Fibroblast of lung (primary cell): ENCODE measurements at regions not wholly inside any gene's neighbourhood (a gene's known extent, or its start where the extent isn't known, plus 50 kb on each side); places are given as distances from the start of the nearest gene placed in this dataset.

Experiments
- EZH2 ChIP-seq: IDR thresholded peaks from 2 replicates; pipeline ENCODE4 v1.5.1; 2012; ENCODE audit warnings: low read length, control low read depth, mild to moderate bottlenecking; ENCODE audit errors: missing control alignments
- TF ChIP-seq, protein P1 (sequence below), 2 donors: IDR thresholded peaks in 1 of 2; conservative IDR thresholded peaks in 1 of 2; 1 replicate in 1 of 2; 2 replicates in 1 of 2; pipeline ENCODE4 v1.5.1; 2011 to 2012; ENCODE audit warnings: low read length in 2 of 2, control low read depth in 1 of 2, inconsistent platforms in 1 of 2, low read depth in 1 of 2, mild to moderate bottlenecking in 1 of 2

DNA sequence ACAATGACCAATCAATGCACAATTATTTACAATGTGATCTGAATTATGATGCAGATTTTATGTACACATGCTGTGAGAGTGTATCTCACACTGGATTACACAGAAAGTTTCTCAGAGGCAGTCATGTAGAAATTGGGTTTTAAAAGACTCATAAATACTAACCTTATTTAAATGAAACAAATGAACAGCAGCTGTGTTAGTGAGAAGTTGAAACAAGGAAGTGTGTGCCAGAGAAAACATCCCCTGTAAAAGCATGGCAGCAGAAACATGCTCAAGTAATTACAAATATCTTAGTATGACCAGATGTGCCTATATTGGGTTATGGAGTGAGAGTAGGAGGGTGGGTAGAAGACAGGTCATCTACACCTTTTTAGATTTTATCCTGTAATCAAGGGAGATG is 723.7 kb downstream of the C12orf50 start:
- TF ChIP-seq, protein P1, sequence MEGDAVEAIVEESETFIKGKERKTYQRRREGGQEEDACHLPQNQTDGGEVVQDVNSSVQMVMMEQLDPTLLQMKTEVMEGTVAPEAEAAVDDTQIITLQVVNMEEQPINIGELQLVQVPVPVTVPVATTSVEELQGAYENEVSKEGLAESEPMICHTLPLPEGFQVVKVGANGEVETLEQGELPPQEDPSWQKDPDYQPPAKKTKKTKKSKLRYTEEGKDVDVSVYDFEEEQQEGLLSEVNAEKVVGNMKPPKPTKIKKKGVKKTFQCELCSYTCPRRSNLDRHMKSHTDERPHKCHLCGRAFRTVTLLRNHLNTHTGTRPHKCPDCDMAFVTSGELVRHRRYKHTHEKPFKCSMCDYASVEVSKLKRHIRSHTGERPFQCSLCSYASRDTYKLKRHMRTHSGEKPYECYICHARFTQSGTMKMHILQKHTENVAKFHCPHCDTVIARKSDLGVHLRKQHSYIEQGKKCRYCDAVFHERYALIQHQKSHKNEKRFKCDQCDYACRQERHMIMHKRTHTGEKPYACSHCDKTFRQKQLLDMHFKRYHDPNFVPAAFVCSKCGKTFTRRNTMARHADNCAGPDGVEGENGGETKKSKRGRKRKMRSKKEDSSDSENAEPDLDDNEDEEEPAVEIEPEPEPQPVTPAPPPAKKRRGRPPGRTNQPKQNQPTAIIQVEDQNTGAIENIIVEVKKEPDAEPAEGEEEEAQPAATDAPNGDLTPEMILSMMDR (conservative IDR thresholded peaks at IDR 0.05 in 1 of 2, IDR thresholded peaks at IDR 0.05 in 1 of 2; ENCODE audit: low read depth in 1 of 2, low read length in 2 of 2): no peak
- no peak for TF ChIP-seq EZH2
